IMR-90 (cell line): ENCODE measurements at regions not wholly inside any gene's neighbourhood (a gene's known extent, or its start where the extent isn't known, plus 50 kb on each side); places are given as distances from the start of the nearest gene placed in this dataset.

Experiments
- ATAC-seq: fragments of 200-7000 bp; cut with Tn5 transposase; 2 replicates; pipeline ENCODE4 v1.9.1; 2020; ENCODE audit warnings: low read depth, mild to moderate bottlenecking, moderate library complexity
- BruUV-seq: library from RNA; stranded (reverse); fragments of 400-500 nt; replicated peaks from 2 replicates; lab custom pipeline; 2021; lab: Mats Ljungman, UMichigan
- CTCF ChIA-PET: fragments of 300-600 bp; formaldehyde crosslinking; extraction: SDS; loops from one replicate; lab custom pipeline; 2021; ENCODE audit warnings: antibody characterized with exemption; lab: Yijun Ruan, JAX
- POLR2A ChIA-PET: fragments of 300-600 bp; sonication (Branson Sonifier 250); formaldehyde crosslinking; loops from one replicate; lab custom pipeline; 2022; ENCODE audit warnings: antibody characterized with exemption; ENCODE audit not compliant: unreplicated experiment; lab: Charles Lee
- DNase-seq: peaks from one replicate; pipeline ENCODE4 v3.0.0; 2013
- H2AFZ ChIP-seq: replicated peaks from 2 replicates; pipeline ENCODE3; 2013; ENCODE audit warnings: low read length, mild to moderate bottlenecking; ENCODE audit not compliant: poor library complexity
- H2AK5ac ChIP-seq: 2 replicates; pipeline ENCODE4 v1.6.1; 2013; ENCODE audit warnings: low read depth, low read length, inconsistent platforms
- H2AK9ac ChIP-seq: replicated peaks from 2 replicates; pipeline ENCODE3; 2013; ENCODE audit warnings: mild to moderate bottlenecking, low read depth, low read length, moderate library complexity; ENCODE audit not compliant: poor library complexity
- H2BK120ac ChIP-seq: 2 replicates; pipeline ENCODE4 v1.6.1; 2013; ENCODE audit warnings: low read depth, low read length, inconsistent platforms
- H2BK15ac ChIP-seq: 3 replicates; pipeline ENCODE4 v1.6.1; 2013; ENCODE audit warnings: low read depth, low read length, inconsistent platforms
- H2BK20ac ChIP-seq: 2 replicates; pipeline ENCODE4 v1.6.1; 2013; ENCODE audit warnings: low read depth, mild to moderate bottlenecking, inconsistent platforms, low read length, moderate library complexity
- H2BK5ac ChIP-seq: 2 replicates; pipeline ENCODE4 v1.6.1; 2013; ENCODE audit warnings: mild to moderate bottlenecking, low read depth, low read length, inconsistent platforms; ENCODE audit not compliant: poor library complexity, severe bottlenecking
- H3K14ac ChIP-seq: replicated peaks from 2 replicates; pipeline ENCODE4 v1.6.1; 2013; ENCODE audit warnings: low read depth, low read length, inconsistent platforms
- H3K18ac ChIP-seq: 2 replicates; pipeline ENCODE4 v1.6.1; 2013; ENCODE audit warnings: low read depth, low read length, control low read depth
- H3K23ac ChIP-seq: 2 replicates; pipeline ENCODE4 v1.6.1; 2013; ENCODE audit warnings: low read depth, low read length, inconsistent platforms
- H3K27ac ChIP-seq: 2 replicates; pipeline ENCODE4 v1.5.1; 2013; ENCODE audit warnings: mild to moderate bottlenecking, control low read depth, low read length; ENCODE audit not compliant: insufficient read depth
- H3K27me3 ChIP-seq: 2 replicates; pipeline ENCODE4 v1.6.1; 2013; ENCODE audit warnings: low read length; ENCODE audit not compliant: control insufficient read depth, insufficient read depth
- H3K36me3 ChIP-seq: 2 replicates; pipeline ENCODE4 v1.6.1; 2013; ENCODE audit warnings: low read length, mixed read lengths; ENCODE audit not compliant: control insufficient read depth, insufficient read depth
- H3K4ac ChIP-seq: 2 replicates; pipeline ENCODE4 v1.6.1; 2013; ENCODE audit warnings: low read depth, low read length, inconsistent platforms
- H3K4me1 ChIP-seq: 2 replicates; pipeline ENCODE4 v1.6.1; 2013; ENCODE audit warnings: low read length, mixed read lengths; ENCODE audit not compliant: control insufficient read depth, insufficient read depth
- H3K4me2 ChIP-seq: 2 replicates; pipeline ENCODE4 v1.6.1; 2013; ENCODE audit warnings: low read depth, mild to moderate bottlenecking, control low read depth, low read length, moderate library complexity
- H3K4me3 ChIP-seq: 2 replicates; pipeline ENCODE4 v1.5.1; 2013; ENCODE audit warnings: low read depth, mild to moderate bottlenecking, control low read depth, low read length, moderate library complexity; ENCODE audit not compliant: insufficient read depth
- H3K56ac ChIP-seq: 2 replicates; pipeline ENCODE4 v1.6.1; 2013; ENCODE audit warnings: low read length, inconsistent platforms; ENCODE audit not compliant: insufficient read depth; ENCODE audit errors: extremely low read depth
- H3K79me1 ChIP-seq, 2 experiments: 2 replicates each; pipeline ENCODE4 v1.6.1; 2013; ENCODE audit warnings: low read length in 2 of 2, inconsistent platforms in 1 of 2, low read depth in 1 of 2
- H3K9ac ChIP-seq: 2 replicates; pipeline ENCODE4 v1.6.1; 2013; ENCODE audit warnings: low read depth, low read length, control low read depth
- H3K9me1 ChIP-seq: 2 replicates; pipeline ENCODE4 v1.6.1; 2013; ENCODE audit warnings: low read length, inconsistent platforms; ENCODE audit not compliant: insufficient read depth
- H3K9me3 ChIP-seq: 2 replicates; pipeline ENCODE4 v1.6.1; 2013; ENCODE audit warnings: low read length; ENCODE audit not compliant: control insufficient read depth, insufficient read depth
- H4K20me1 ChIP-seq: 2 replicates; pipeline ENCODE4 v1.6.1; 2013; ENCODE audit warnings: low read length, inconsistent platforms; ENCODE audit not compliant: insufficient read depth
- H4K5ac ChIP-seq: 2 replicates; pipeline ENCODE4 v1.6.1; 2013; ENCODE audit warnings: mild to moderate bottlenecking, low read depth, low read length, control low read depth
- H4K8ac ChIP-seq, 2 experiments: 2 replicates each; pipeline ENCODE4 v1.6.1; 2013; ENCODE audit warnings: low read depth in 2 of 2, low read length in 2 of 2, control low read depth in 1 of 2, inconsistent platforms in 1 of 2
- H4K91ac ChIP-seq: 2 replicates; pipeline ENCODE4 v1.6.1; 2013; ENCODE audit warnings: low read depth, low read length, inconsistent platforms; ENCODE audit not compliant: insufficient read depth
- CEBPB ChIP-seq: IDR thresholded peaks from 2 replicates; pipeline ENCODE4 v1.6.1; 2012; ENCODE audit warnings: low read depth, low read length, improper control_type of control experiment
- SMC3 ChIP-seq: fragments of 150-350 bp; IDR thresholded peaks from 2 replicates; pipeline ENCODE4 v1.6.1; 2016; ENCODE audit warnings: low read depth, mild to moderate bottlenecking, antibody characterized with exemption, low read length, moderate library complexity
- WGBS, 2 experiments: methylation state at CpG; one replicate each; pipeline versions ENCODE4 v1.1.5 to v1.1.7; 2013; ENCODE audit warnings: missing lambda C conversion rate in 2 of 2; ENCODE audit not compliant: insufficient read length in 1 of 2; ENCODE audit errors: extremely low coverage in 2 of 2; 5-methylcytosine and 5-hydroxymethylcytosine counted together
- dilution Hi-C: fragments of 300-500 bp; cut with HindIII; formaldehyde crosslinking; loops from one replicate; pipeline ENCODE4 v1.14.3; 2018; ENCODE audit warnings: low sequenced_read_pairs; ENCODE audit not compliant: unreplicated experiment
- in situ Hi-C: fragments of 300-500 bp; cut with MboI; formaldehyde crosslinking; loops from 3 replicates; pipeline ENCODE4 v1.14.3; 2019; ENCODE audit warnings: low sequenced_read_pairs, inconsistent platforms, mixed read lengths
- intact Hi-C: fragments of 100-400 bp; cut with micrococcal nuclease; formaldehyde crosslinking; loops from 2 replicates; pipeline ENCODE4 v1.10.0; 2022

GRCh38 chr2:147740211-147740927, 104.5 kb upstream of the ACVR2A start:
- no peaks in the 10 kb centered on the region for H3K4me1 ChIP-seq
- H3K9ac ChIP-seq, result no peak overlapping the region
- no peak overlapping the region for H2BK5ac ChIP-seq
- H2BK120ac ChIP-seq, result no peak overlapping the region
- dilution Hi-C loops (no loop called here), intact Hi-C loops (no loop called here), in situ Hi-C loops (no loop called here)
- H3K9me3 ChIP-seq, result no peaks in the 10 kb centered on the region
- TF ChIP-seq SMC3, result no peak
- TF ChIP-seq CEBPB, result 0 out of 2 replicates have a peak, but pooled peaks have one; percentile 40
- no peaks in the 10 kb centered on the region for H3K36me3 ChIP-seq
- H2AK9ac ChIP-seq, result no peak overlapping the region
- ChIA-PET CTCF (no interaction called here), POLR2A (no interaction called here)
- H3K9me1 ChIP-seq, result no peaks in the 10 kb centered on the region
- no peak for ATAC-seq
- H4K5ac ChIP-seq, result no peak overlapping the region
- H3K27me3 ChIP-seq, result no peaks in the 10 kb centered on the region
- no CpG with 5 or more reads among the region's 2 CpGs for WGBS, 2 experiments
- no peak for DNase-seq
- no peak overlapping the region for H3K14ac ChIP-seq
- H4K91ac ChIP-seq, result no peak overlapping the region
- H3K23ac ChIP-seq, result no peak overlapping the region
- H3K79me1 ChIP-seq, result no peaks in the 10 kb centered on the region
- H4K20me1 ChIP-seq, result no peaks in the 10 kb centered on the region
- no peak overlapping the region for H2BK15ac ChIP-seq
- H4K8ac ChIP-seq, result no peak overlapping the region
- BruUV-seq, result no TSS peak
- no peak overlapping the region for H2BK20ac ChIP-seq
- H3K4me2 ChIP-seq, result no peak overlapping the region
- H3K4me3 ChIP-seq, result no peak overlapping the region
- no peak overlapping the region for H3K18ac ChIP-seq
- H3K27ac ChIP-seq, result no peak overlapping the region
- H2AK5ac ChIP-seq, result no peak overlapping the region
- no peak overlapping the region for H3K4ac ChIP-seq
- no peak overlapping the region for H3K56ac ChIP-seq
- no peak overlapping the region for H2AFZ ChIP-seq
